ENCODE measurements at regions not wholly inside any gene's neighbourhood (a gene's known extent, or its start where the extent isn't known, plus 50 kb on each side); places are given as distances from the start of the nearest gene placed in this dataset.
"Not testable (repeated sequence)": the region's sequence is repeated elsewhere in the genome, so short reads cannot be mapped to it uniquely, and the experiment has no call there.

- TF ChIP-seq, protein P1, sequence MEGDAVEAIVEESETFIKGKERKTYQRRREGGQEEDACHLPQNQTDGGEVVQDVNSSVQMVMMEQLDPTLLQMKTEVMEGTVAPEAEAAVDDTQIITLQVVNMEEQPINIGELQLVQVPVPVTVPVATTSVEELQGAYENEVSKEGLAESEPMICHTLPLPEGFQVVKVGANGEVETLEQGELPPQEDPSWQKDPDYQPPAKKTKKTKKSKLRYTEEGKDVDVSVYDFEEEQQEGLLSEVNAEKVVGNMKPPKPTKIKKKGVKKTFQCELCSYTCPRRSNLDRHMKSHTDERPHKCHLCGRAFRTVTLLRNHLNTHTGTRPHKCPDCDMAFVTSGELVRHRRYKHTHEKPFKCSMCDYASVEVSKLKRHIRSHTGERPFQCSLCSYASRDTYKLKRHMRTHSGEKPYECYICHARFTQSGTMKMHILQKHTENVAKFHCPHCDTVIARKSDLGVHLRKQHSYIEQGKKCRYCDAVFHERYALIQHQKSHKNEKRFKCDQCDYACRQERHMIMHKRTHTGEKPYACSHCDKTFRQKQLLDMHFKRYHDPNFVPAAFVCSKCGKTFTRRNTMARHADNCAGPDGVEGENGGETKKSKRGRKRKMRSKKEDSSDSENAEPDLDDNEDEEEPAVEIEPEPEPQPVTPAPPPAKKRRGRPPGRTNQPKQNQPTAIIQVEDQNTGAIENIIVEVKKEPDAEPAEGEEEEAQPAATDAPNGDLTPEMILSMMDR (IDR thresholded peaks at IDR 0.05): peak; percentile 84
- TF ChIP-seq ZFX (IDR thresholded peaks at IDR 0.05; ENCODE audit: borderline replicate concordance): no peak
- H3K27ac ChIP-seq: no peak overlapping the region
Observed at GRCh38 chr4:77240469-77241066, 83.6 kb downstream of the CCNG2 start.

DNA sequence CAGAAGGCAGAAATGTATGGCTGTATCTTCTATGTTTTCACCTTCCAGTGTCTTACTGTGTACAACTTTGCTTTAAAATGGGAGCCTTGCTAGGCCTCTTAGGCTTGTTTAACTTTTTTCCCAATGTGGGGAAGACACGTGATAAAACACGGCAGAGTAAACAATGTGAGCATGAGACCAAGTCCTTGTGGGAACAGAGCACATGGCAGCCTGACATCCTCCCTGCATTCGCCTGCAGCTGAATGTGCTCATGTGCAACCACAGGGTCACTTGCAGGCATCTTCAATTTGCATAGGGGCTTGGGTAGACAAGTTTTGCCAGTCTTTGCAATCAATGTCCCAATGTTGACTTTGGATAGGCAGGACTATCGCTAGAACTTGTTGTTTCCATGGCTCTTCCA, 91.8 kb downstream of the CCNG2 start:
- TF ChIP-seq, protein P1 (IDR thresholded peaks at IDR 0.05): no peak
- no peak for TF ChIP-seq ZFX (IDR thresholded peaks at IDR 0.05; ENCODE audit: borderline replicate concordance)
- H3K27ac ChIP-seq: no peak overlapping the region

GRCh38 chr4:77251751-77252150, 94.7 kb downstream of the CCNG2 start:
- no peak overlapping the region for H3K27ac ChIP-seq
- TF ChIP-seq ZFX (IDR thresholded peaks at IDR 0.05; ENCODE audit: borderline replicate concordance): no peak
- TF ChIP-seq, protein P1 (IDR thresholded peaks at IDR 0.05): no peak

GRCh38 chr4:77263247-77263646, 106.2 kb downstream of the CCNG2 start:
- TF ChIP-seq, protein P1 (IDR thresholded peaks at IDR 0.05): no peak
- TF ChIP-seq ZFX (IDR thresholded peaks at IDR 0.05; ENCODE audit: borderline replicate concordance): no peak
- no peak overlapping the region for H3K27ac ChIP-seq

DNA sequence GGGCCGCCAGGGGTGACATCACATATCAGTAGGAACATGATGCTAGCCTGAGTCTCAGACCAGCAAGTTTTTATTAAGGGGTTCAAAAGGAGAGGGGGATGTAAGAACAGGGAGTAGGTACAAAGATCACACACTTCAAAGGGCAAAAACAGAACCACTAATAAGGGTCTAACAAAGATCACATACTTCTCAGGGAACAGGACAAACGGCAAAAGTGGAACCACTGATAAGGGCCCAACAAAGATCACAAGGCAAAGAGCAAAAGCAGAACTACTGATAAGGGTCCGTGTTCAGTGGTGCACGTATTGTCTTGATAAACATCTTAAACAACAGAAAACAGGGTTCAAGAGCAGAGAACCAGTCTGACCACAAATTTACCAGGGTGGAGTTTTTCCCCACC, 107.0 kb downstream of the CCNG2 start:
- H3K27ac ChIP-seq: not testable (repeated sequence)

- TF ChIP-seq, protein P1 (IDR thresholded peaks at IDR 0.05): no peak
- no peak for TF ChIP-seq ZFX (IDR thresholded peaks at IDR 0.05; ENCODE audit: borderline replicate concordance)
Observed at GRCh38 chr4:77264826-77265225, 107.8 kb downstream of the CCNG2 start.

GRCh38 chr4:77268108-77268507, 111.1 kb downstream of the CCNG2 start:
- no peak for TF ChIP-seq ZFX (IDR thresholded peaks at IDR 0.05; ENCODE audit: borderline replicate concordance)
- TF ChIP-seq, protein P1 (IDR thresholded peaks at IDR 0.05): no peak
- H3K27ac ChIP-seq: no peak overlapping the region

More at GRCh38 chr4:77264826-77265225, 107.8 kb downstream of the CCNG2 start:
- no peak overlapping the region for H3K27ac ChIP-seq

GRCh38 chr4:77269505-77269904, 112.5 kb downstream of the CCNG2 start:
- TF ChIP-seq, protein P1 (IDR thresholded peaks at IDR 0.05): no peak
- TF ChIP-seq ZFX (IDR thresholded peaks at IDR 0.05; ENCODE audit: borderline replicate concordance): no peak
- H3K27ac ChIP-seq: no peak overlapping the region

Measured in 22Rv1 (cell line).